ENCODE measurements at regions not wholly inside any gene's neighbourhood (a gene's known extent, or its start where the extent isn't known, plus 50 kb on each side); places are given as distances from the start of the nearest gene placed in this dataset.

DNA sequence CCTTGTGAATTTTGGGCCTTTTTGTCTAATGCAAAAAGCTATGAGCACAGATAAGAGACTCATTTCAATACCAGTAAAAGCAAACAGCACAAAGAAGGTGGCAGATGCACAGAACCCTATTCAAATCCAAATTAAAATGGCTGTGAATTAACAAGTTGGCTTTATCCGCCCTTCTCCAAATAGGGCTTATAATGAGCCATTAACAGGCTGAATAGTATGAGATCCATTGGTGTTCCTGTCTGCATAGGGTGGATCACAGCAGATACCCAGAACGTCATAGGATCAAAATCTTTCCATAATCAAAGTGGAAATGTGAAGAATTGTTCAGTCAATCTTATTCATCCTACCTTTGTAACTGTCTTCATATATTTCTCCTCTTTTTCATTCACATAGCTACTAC is 282.4 kb upstream of the UMPS start:
- Mint-ChIP-seq H3K27ac (no peak overlapping the region), H3K4me3 (no peak overlapping the region), H3K4me1 (no peaks in the 10 kb centered on the region), H3K27me3 (peaks cover 6 to 13% of the 10 kb centered on the region in 2 donors), H3K36me3 (no peaks in the 10 kb centered on the region), H3K9me3 (peaks cover 0 to 4% (median 0%) of the 10 kb centered on the region in 3 donors)
- peaks cover 2 to 4% of the 10 kb centered on the region in 2 experiments for H3K27me3 ChIP-seq (replicated peaks in 1 of 2; ENCODE audit: control insufficient read depth in 2 of 2, extremely low read depth in 1 of 2, insufficient read depth in 2 of 2, low read length in 1 of 2)
- DNase-seq: no peak
- ChIA-PET CTCF (no interaction called here), POLR2A (no interaction called here)
- H3K4me1 ChIP-seq (ENCODE audit: control insufficient read depth in 1 of 2, extremely low read depth in 1 of 2, insufficient read depth in 2 of 2, low read length in 2 of 2): no peaks in the 10 kb centered on the region
- no peaks in the 10 kb centered on the region for H3K9me3 ChIP-seq
- no CpG with 5 or more reads among the region's 2 CpGs for WGBS (ENCODE audit: insufficient coverage)
- ATAC-seq (replicated peaks in 1 of 4): no peak
- H3K36me3 ChIP-seq (ENCODE audit: control insufficient read depth in 2 of 2, extremely low read depth in 1 of 2, insufficient read depth in 1 of 2, low read length in 1 of 2): no peaks in the 10 kb centered on the region
- H3K4me3 ChIP-seq (ENCODE audit: control insufficient read depth in 1 of 2, extremely low read depth in 1 of 2, low read length in 1 of 2): no peak overlapping the region
- H3K27ac ChIP-seq (ENCODE audit: low read length): no peak overlapping the region

DNA sequence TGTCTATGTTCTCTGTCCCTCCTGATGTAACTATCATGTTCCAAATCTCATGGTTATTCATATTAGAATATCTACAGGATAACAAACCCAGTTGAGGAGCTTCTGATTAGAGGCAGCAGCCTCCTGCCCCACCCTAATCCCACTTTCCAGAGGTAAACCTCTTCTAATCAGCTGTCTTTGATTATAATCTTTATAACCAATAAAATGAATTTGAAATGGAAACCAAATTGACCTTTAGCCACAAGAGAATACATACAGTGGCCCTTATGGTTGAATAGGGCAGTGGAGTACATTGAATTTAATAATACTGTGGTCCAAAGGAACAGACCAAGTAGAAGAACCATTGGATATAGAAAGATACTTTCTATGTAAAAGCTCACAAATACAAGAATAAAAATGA is 281.3 kb upstream of the UMPS start:
- Histone ChIP-seq H3K4me3 (ENCODE audit: control insufficient read depth in 1 of 2, extremely low read depth in 1 of 2, low read length in 1 of 2) (no peak overlapping the region), H3K36me3 (ENCODE audit: control insufficient read depth in 2 of 2, extremely low read depth in 1 of 2, insufficient read depth in 1 of 2, low read length in 1 of 2) (no peaks in the 10 kb centered on the region), H3K9me3 (no peaks in the 10 kb centered on the region), H3K27me3 (replicated peaks in 1 of 2; ENCODE audit: control insufficient read depth in 2 of 2, extremely low read depth in 1 of 2, insufficient read depth in 2 of 2, low read length in 1 of 2) (peaks cover 2 to 7% of the 10 kb centered on the region in 2 experiments), H3K4me1 (ENCODE audit: control insufficient read depth in 1 of 2, extremely low read depth in 1 of 2, insufficient read depth in 2 of 2, low read length in 2 of 2) (no peaks in the 10 kb centered on the region), H3K27ac (ENCODE audit: low read length) (no peak overlapping the region)
- Mint-ChIP-seq H3K9me3 (peaks cover 0 to 4% (median 0%) of the 10 kb centered on the region in 3 donors), H3K36me3 (no peaks in the 10 kb centered on the region), H3K4me3 (no peak overlapping the region), H3K27me3 (peaks cover 10 to 12% of the 10 kb centered on the region in 2 donors), H3K4me1 (no peaks in the 10 kb centered on the region), H3K27ac (no peak overlapping the region)
- ChIA-PET POLR2A (no interaction called here), CTCF (no interaction called here)
- DNase-seq (no peak), ATAC-seq (replicated peaks in 1 of 4) (no peak)

DNA sequence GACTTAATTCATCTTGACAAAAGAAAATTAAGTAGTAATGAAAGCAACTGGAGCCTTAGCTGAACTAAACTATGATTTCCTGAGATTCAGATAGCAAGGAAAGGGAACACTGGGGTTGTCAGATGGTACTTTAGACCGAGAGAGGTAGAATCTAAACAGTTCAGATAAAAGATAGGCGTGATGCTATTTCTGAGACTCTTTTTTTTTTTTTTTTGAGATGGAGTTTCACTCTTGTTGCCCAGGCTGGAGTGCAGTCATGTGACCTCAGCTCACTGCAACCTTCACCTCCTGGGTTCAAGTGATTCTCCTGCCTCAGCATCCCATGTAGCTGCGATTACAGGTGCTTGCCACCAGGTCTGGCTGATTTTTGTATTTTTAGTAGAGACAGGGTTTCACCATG is 279.9 kb upstream of the UMPS start:
- Mint-ChIP-seq H3K27me3 (peaks cover 9 to 14% of the 10 kb centered on the region in 2 donors), H3K36me3 (no peaks in the 10 kb centered on the region), H3K27ac (no peak overlapping the region), H3K4me3 (no peak overlapping the region), H3K9me3 (peaks cover 0 to 4% (median 0%) of the 10 kb centered on the region in 3 donors), H3K4me1 (no peaks in the 10 kb centered on the region)
- ChIA-PET POLR2A (no interaction called here), CTCF (no interaction called here)
- Histone ChIP-seq H3K4me1 (ENCODE audit: control insufficient read depth in 1 of 2, extremely low read depth in 1 of 2, insufficient read depth in 2 of 2, low read length in 2 of 2) (no peaks in the 10 kb centered on the region), H3K36me3 (ENCODE audit: control insufficient read depth in 2 of 2, extremely low read depth in 1 of 2, insufficient read depth in 1 of 2, low read length in 1 of 2) (no peaks in the 10 kb centered on the region), H3K9me3 (no peaks in the 10 kb centered on the region), H3K27me3 (replicated peaks in 1 of 2; ENCODE audit: control insufficient read depth in 2 of 2, extremely low read depth in 1 of 2, insufficient read depth in 2 of 2, low read length in 1 of 2) (peaks cover 2 to 10% of the 10 kb centered on the region in 2 experiments), H3K27ac (ENCODE audit: low read length) (no peak overlapping the region), H3K4me3 (ENCODE audit: control insufficient read depth in 1 of 2, extremely low read depth in 1 of 2, low read length in 1 of 2) (no peak overlapping the region)
- DNase-seq: no peak
- no peak for ATAC-seq (replicated peaks in 1 of 4)
- 83% methylated on average over 1 of the region's 3 CpGs for WGBS (ENCODE audit: insufficient coverage)

- Histone ChIP-seq H3K36me3 (ENCODE audit: control insufficient read depth in 2 of 2, extremely low read depth in 1 of 2, insufficient read depth in 1 of 2, low read length in 1 of 2) (no peaks in the 10 kb centered on the region), H3K27ac (ENCODE audit: low read length) (no peak overlapping the region), H3K4me3 (ENCODE audit: control insufficient read depth in 1 of 2, extremely low read depth in 1 of 2, low read length in 1 of 2) (no peak overlapping the region), H3K27me3 (replicated peaks in 1 of 2; ENCODE audit: control insufficient read depth in 2 of 2, extremely low read depth in 1 of 2, insufficient read depth in 2 of 2, low read length in 1 of 2) (peaks cover 2 to 6% of the 10 kb centered on the region in 2 experiments), H3K4me1 (ENCODE audit: control insufficient read depth in 1 of 2, extremely low read depth in 1 of 2, insufficient read depth in 2 of 2, low read length in 2 of 2) (no peaks in the 10 kb centered on the region), H3K9me3 (no peaks in the 10 kb centered on the region)
- Mint-ChIP-seq H3K27ac (no peak overlapping the region), H3K4me1 (no peaks in the 10 kb centered on the region), H3K9me3 (peaks cover 0 to 4% (median 0%) of the 10 kb centered on the region in 3 donors), H3K36me3 (no peaks in the 10 kb centered on the region), H3K4me3 (no peak overlapping the region), H3K27me3 (peaks cover 9 to 19% of the 10 kb centered on the region in 2 donors)
- DNase-seq: no peak
- ChIA-PET CTCF (no interaction called here), POLR2A (no interaction called here)
- WGBS (ENCODE audit: insufficient coverage): 61% methylated on average over 2 of the region's 3 CpGs
- no peak for ATAC-seq (replicated peaks in 1 of 4)
Observed at GRCh38 chr3:124451630-124452317, 278.5 kb upstream of the UMPS start.

- ATAC-seq (replicated peaks in 1 of 4) (no peak), DNase-seq (no peak)
- Histone ChIP-seq H3K27me3 (replicated peaks in 1 of 2; ENCODE audit: control insufficient read depth in 2 of 2, extremely low read depth in 1 of 2, insufficient read depth in 2 of 2, low read length in 1 of 2) (peaks cover under 1 to 6% of the 10 kb centered on the region in 2 experiments), H3K9me3 (no peaks in the 10 kb centered on the region), H3K4me1 (ENCODE audit: control insufficient read depth in 1 of 2, extremely low read depth in 1 of 2, insufficient read depth in 2 of 2, low read length in 2 of 2) (no peaks in the 10 kb centered on the region), H3K36me3 (ENCODE audit: control insufficient read depth in 2 of 2, extremely low read depth in 1 of 2, insufficient read depth in 1 of 2, low read length in 1 of 2) (no peaks in the 10 kb centered on the region), H3K4me3 (ENCODE audit: control insufficient read depth in 1 of 2, extremely low read depth in 1 of 2, low read length in 1 of 2) (no peak overlapping the region), H3K27ac (ENCODE audit: low read length) (no peak overlapping the region)
- Mint-ChIP-seq H3K27me3 (peaks cover 10 to 26% of the 10 kb centered on the region in 2 donors), H3K36me3 (no peaks in the 10 kb centered on the region), H3K4me3 (no peak overlapping the region), H3K27ac (no peak overlapping the region), H3K4me1 (no peaks in the 10 kb centered on the region), H3K9me3 (peaks cover 0 to 4% (median 0%) of the 10 kb centered on the region in 3 donors)
- WGBS (ENCODE audit: insufficient coverage): no CpG with 5 or more reads among the region's 4 CpGs
- ChIA-PET POLR2A (no interaction called here), CTCF (interaction anchor here in 1 of 2 donors (0.6 kb wide), 1 partner anchor 97 kb away, joined by 3 read pairs; no protein-coding TSS in a partner anchor)
Observed at GRCh38 chr3:124453189-124453588, 277.1 kb upstream of the UMPS start.

DNA sequence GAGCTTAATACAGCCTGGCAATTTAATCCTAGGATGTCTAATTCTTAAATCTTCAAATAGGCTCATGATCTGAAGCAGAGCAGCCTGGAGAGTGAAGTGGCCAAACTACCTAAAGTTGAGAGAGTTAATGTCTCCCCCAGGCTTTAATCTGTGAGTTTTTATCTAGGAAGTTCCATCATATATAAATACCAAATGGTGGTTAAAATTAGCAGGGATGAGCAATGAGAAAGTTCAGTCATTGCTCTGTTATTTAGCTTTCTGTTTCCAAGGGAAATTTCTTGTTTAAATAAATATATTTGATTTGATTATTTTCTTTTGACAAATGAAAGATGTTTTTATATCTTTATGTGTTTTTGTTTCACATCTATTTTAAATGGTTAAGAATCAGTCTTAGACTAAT is 274.4 kb upstream of the UMPS start:
- H3K36me3 Mint-ChIP-seq: no peaks in the 10 kb centered on the region
- ChIA-PET POLR2A (no interaction called here), CTCF (interaction anchor here in 1 of 2 donors (0.8 kb wide), 1 partner anchor 9 kb away, joined by 3 read pairs; no protein-coding TSS in a partner anchor)
- DNase-seq (no peak), ATAC-seq (replicated peaks in 1 of 4) (no peak)
- no peak overlapping the region for H3K27ac ChIP-seq (ENCODE audit: low read length)
- no peaks in the 10 kb centered on the region for H3K4me1 ChIP-seq (ENCODE audit: control insufficient read depth in 1 of 2, extremely low read depth in 1 of 2, insufficient read depth in 2 of 2, low read length in 2 of 2)
- peaks cover 0 to 4% (median 0%) of the 10 kb centered on the region in 3 donors for H3K9me3 Mint-ChIP-seq
- H3K27me3 Mint-ChIP-seq: peaks cover 21 to 31% of the 10 kb centered on the region in 2 donors
- H3K27me3 ChIP-seq (replicated peaks in 1 of 2; ENCODE audit: control insufficient read depth in 2 of 2, extremely low read depth in 1 of 2, insufficient read depth in 2 of 2, low read length in 1 of 2): peaks cover 0 to 6% of the 10 kb centered on the region in 2 experiments
- H3K27ac Mint-ChIP-seq: no peak overlapping the region
- H3K9me3 ChIP-seq: no peaks in the 10 kb centered on the region
- no peak overlapping the region for H3K4me3 ChIP-seq (ENCODE audit: control insufficient read depth in 1 of 2, extremely low read depth in 1 of 2, low read length in 1 of 2)
- no peaks in the 10 kb centered on the region for H3K36me3 ChIP-seq (ENCODE audit: control insufficient read depth in 2 of 2, extremely low read depth in 1 of 2, insufficient read depth in 1 of 2, low read length in 1 of 2)
- H3K4me1 Mint-ChIP-seq: no peaks in the 10 kb centered on the region
- no peak overlapping the region for H3K4me3 Mint-ChIP-seq

DNA sequence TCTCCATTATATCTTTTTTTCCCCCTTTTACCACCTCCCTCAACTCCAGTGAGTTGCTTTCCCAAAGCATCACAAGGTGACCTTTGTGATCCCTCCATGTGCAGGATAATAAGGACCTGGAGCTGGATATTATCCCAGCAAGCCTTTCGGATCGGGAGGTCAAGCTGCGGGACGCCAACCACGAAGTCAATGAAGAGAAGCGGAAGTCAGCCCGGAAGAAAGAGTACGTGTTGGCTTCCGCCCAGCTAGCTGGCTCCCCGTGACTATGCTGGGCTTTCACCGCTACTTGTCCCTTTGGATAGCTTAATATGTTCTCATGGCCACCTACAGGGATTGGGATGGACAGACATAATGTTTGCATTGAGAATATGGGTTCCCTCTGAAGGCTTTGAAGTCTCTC is 273.7 kb upstream of the UMPS start:
- ATAC-seq (replicated peaks in 1 of 4): no peak
- H3K4me1 Mint-ChIP-seq: no peaks in the 10 kb centered on the region
- WGBS (ENCODE audit: insufficient coverage): 95% methylated on average over 10 of the region's 11 CpGs
- ChIA-PET CTCF (no interaction called here), POLR2A (no interaction called here)
- Histone ChIP-seq H3K4me1 (ENCODE audit: control insufficient read depth in 1 of 2, extremely low read depth in 1 of 2, insufficient read depth in 2 of 2, low read length in 2 of 2) (no peaks in the 10 kb centered on the region), H3K27ac (ENCODE audit: low read length) (no peak overlapping the region), H3K9me3 (no peaks in the 10 kb centered on the region), H3K4me3 (ENCODE audit: control insufficient read depth in 1 of 2, extremely low read depth in 1 of 2, low read length in 1 of 2) (no peak overlapping the region), H3K27me3 (replicated peaks in 1 of 2; ENCODE audit: control insufficient read depth in 2 of 2, extremely low read depth in 1 of 2, insufficient read depth in 2 of 2, low read length in 1 of 2) (peaks cover 0 to 6% of the 10 kb centered on the region in 2 experiments), H3K36me3 (ENCODE audit: control insufficient read depth in 2 of 2, extremely low read depth in 1 of 2, insufficient read depth in 1 of 2, low read length in 1 of 2) (no peaks in the 10 kb centered on the region)
- H3K4me3 Mint-ChIP-seq: no peak overlapping the region
- no peak overlapping the region for H3K27ac Mint-ChIP-seq
- H3K27me3 Mint-ChIP-seq: peaks cover 21 to 32% of the 10 kb centered on the region in 2 donors
- peaks cover 0 to 4% (median 0%) of the 10 kb centered on the region in 3 donors for H3K9me3 Mint-ChIP-seq
- no peaks in the 10 kb centered on the region for H3K36me3 Mint-ChIP-seq
- DNase-seq: no peak

All from T-cell (primary cell).